Thymus (tissue), 11 donors: ENCODE measurements at regions not wholly inside any gene's neighbourhood (a gene's known extent, or its start where the extent isn't known, plus 50 kb on each side); places are given as distances from the start of the nearest gene placed in this dataset.
"Not testable (repeated sequence)": the region's sequence is repeated elsewhere in the genome, so short reads cannot be mapped to it uniquely, and the experiment has no call there.

Experiments
- DNase-seq, 9 donors: peaks; one replicate each; pipeline ENCODE4 v3.0.0-alpha.2; 2013; ENCODE audit warnings: low spot score in 9 of 9, low read depth in 6 of 9, missing footprints in 1 of 9
- H3K27ac ChIP-seq, 2 donors: one replicate each; pipeline ENCODE4 v1.5.1; 2013; ENCODE audit warnings: control low read depth in 1 of 2, low read depth in 1 of 2, low read length in 1 of 2, mild to moderate bottlenecking in 1 of 2, moderate library complexity in 1 of 2
- H3K27me3 ChIP-seq, 2 donors: one replicate each; pipeline ENCODE4 v1.5.1; 2013; ENCODE audit warnings: low read length in 1 of 2; ENCODE audit not compliant: control insufficient read depth in 2 of 2, insufficient read depth in 1 of 2
- H3K36me3 ChIP-seq, 2 donors: one replicate each; pipeline ENCODE4 v1.5.1; 2013; ENCODE audit warnings: low read length in 1 of 2, mild to moderate bottlenecking in 1 of 2, moderate library complexity in 1 of 2; ENCODE audit not compliant: control insufficient read depth in 2 of 2, insufficient read depth in 2 of 2
- H3K4me1 ChIP-seq, 2 donors: one replicate each; pipeline ENCODE4 v1.5.1; 2013; ENCODE audit warnings: low read length in 2 of 2; ENCODE audit not compliant: control insufficient read depth in 2 of 2, insufficient read depth in 2 of 2
- H3K4me3 ChIP-seq, 2 donors: one replicate each; pipeline ENCODE4 v1.5.1; 2013; ENCODE audit warnings: low read length in 2 of 2, control low read depth in 1 of 2, mild to moderate bottlenecking in 1 of 2
- H3K9me3 ChIP-seq, 2 donors: one replicate each; pipeline ENCODE4 v1.5.1; 2013; ENCODE audit warnings: low read length in 1 of 2, mild to moderate bottlenecking in 1 of 2; ENCODE audit not compliant: control insufficient read depth in 2 of 2, insufficient read depth in 1 of 2
- WGBS: extraction: QIAGEN DNeasy Blood & Tissue Kit; methylation state at CpG from one replicate; pipeline ENCODE4 v1.1.7; 2013; 5-methylcytosine and 5-hydroxymethylcytosine counted together
- donor health status: healthy.

GRCh38 chr2:123839326-123839725 lies 185.8 kb upstream of the CNTNAP5 start:
- H3K27ac ChIP-seq: no peak overlapping the region

GRCh38 chr2:123840016-123840415 lies 185.1 kb upstream of the CNTNAP5 start:
- H3K9me3 ChIP-seq: peaks cover 0 to 6% of the 10 kb centered on the region in 2 donors
- H3K4me3 ChIP-seq: no peak overlapping the region
- no peak for DNase-seq
- H3K27ac ChIP-seq: no peak overlapping the region
- H3K27me3 ChIP-seq: no peaks in the 10 kb centered on the region
- H3K36me3 ChIP-seq: no peaks in the 10 kb centered on the region
- no peaks in the 10 kb centered on the region for H3K4me1 ChIP-seq

More at GRCh38 chr2:123839326-123839725, 185.8 kb upstream of the CNTNAP5 start:
- Histone ChIP-seq H3K4me3 (no peak overlapping the region), H3K4me1 (no peaks in the 10 kb centered on the region), H3K36me3 (no peaks in the 10 kb centered on the region), H3K27me3 (no peaks in the 10 kb centered on the region), H3K9me3 (peaks cover 0 to 6% of the 10 kb centered on the region in 2 donors)
- no peak for DNase-seq

GRCh38 chr2:123840574-123840973 lies 184.5 kb upstream of the CNTNAP5 start:
- Histone ChIP-seq H3K9me3 (peaks cover 0 to 6% of the 10 kb centered on the region in 2 donors), H3K27ac (no peak overlapping the region), H3K36me3 (no peaks in the 10 kb centered on the region), H3K27me3 (no peaks in the 10 kb centered on the region), H3K4me3 (no peak overlapping the region), H3K4me1 (no peaks in the 10 kb centered on the region)
- 93% methylated on average over 3 of the region's 3 CpGs for WGBS
- DNase-seq: no peak

DNA sequence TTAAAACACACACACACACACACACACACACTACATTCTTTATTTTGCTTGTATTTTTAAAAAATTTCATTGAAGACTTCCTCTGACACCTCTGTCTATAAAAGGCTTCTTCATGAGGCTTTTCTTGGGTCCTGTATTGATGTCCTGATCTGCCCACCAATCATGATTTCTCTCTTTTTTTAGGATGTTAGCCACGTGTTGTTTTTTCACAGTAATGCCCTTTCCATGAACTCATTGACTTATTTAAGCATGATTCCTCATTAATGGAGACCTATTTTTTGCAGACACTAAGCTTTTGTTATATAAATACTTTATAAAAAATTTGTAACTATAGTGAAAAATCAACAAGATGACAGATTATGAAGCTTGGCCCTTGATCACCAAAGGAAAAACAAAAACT lies 173.8 kb upstream of the CNTNAP5 start:
- DNase-seq: no peak
- Histone ChIP-seq H3K36me3 (no peaks in the 10 kb centered on the region), H3K27ac (no peak overlapping the region), H3K27me3 (no peaks in the 10 kb centered on the region), H3K4me1 (no peaks in the 10 kb centered on the region), H3K9me3 (peaks cover 0 to 6% of the 10 kb centered on the region in 2 donors), H3K4me3 (no peak overlapping the region)
- WGBS: 68% methylated on average over 1 of the region's 1 CpG

DNA sequence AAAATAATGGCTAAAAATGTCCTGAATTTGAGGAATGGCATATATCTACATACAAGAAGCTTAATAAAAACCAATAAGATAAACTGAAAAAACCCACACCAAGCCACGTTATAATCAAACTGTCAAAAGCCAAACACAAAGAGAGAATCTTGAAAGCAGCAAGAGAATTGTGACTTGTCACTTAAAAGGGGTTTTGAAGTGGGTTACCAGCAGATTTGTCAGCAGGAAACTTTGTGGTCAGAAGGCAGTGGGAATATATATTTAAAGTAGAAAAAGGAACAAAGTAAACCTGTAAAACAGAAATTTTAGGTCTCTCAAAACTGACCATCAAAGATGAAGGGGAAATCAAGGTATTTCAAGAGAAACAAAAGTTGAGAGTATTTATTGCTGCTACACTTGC lies 171.9 kb upstream of the CNTNAP5 start:
- no peaks in the 10 kb centered on the region for H3K36me3 ChIP-seq
- DNase-seq: peak in 2 of 9 donors; percentile 10 to 20
- no peak overlapping the region for H3K27ac ChIP-seq
- no peaks in the 10 kb centered on the region for H3K4me1 ChIP-seq
- WGBS: 5% methylated on average over 1 of the region's 1 CpG
- H3K9me3 ChIP-seq: peaks cover 0 to 6% of the 10 kb centered on the region in 2 donors
- no peak overlapping the region for H3K4me3 ChIP-seq
- no peaks in the 10 kb centered on the region for H3K27me3 ChIP-seq

- H3K36me3 ChIP-seq, H3K9me3 ChIP-seq, H3K4me1 ChIP-seq, DNase-seq, H3K27me3 ChIP-seq, H3K27ac ChIP-seq, H3K4me3 ChIP-seq: not testable (repeated sequence)
Measured at GRCh38 chr2:123859031-123859430, 166.1 kb upstream of the CNTNAP5 start.

DNA sequence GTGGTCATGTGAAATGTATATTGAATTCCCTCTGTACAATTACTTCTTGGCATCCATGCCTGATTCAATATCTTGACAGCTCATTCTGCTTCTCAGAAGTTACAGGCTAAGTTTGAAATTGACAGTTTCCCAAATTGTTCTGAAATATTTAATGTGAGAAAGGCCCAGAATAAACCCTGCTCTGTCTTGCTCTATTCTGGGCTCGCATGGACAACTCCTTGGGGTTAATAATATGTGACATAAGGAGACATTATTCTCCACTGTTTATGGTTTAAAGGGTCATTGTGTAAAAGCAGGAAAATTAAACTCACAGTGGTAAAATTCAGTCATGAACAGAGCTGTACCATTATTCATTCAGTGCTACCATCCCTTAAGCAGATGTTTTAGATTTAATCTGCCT lies 160.7 kb upstream of the CNTNAP5 start:
- 91% methylated on average over 1 of the region's 1 CpG for WGBS
- Histone ChIP-seq H3K4me1 (no peaks in the 10 kb centered on the region), H3K9me3 (no peaks in the 10 kb centered on the region), H3K36me3 (no peaks in the 10 kb centered on the region), H3K27ac (no peak overlapping the region), H3K4me3 (no peak overlapping the region), H3K27me3 (no peaks in the 10 kb centered on the region)
- DNase-seq: no peak

DNA sequence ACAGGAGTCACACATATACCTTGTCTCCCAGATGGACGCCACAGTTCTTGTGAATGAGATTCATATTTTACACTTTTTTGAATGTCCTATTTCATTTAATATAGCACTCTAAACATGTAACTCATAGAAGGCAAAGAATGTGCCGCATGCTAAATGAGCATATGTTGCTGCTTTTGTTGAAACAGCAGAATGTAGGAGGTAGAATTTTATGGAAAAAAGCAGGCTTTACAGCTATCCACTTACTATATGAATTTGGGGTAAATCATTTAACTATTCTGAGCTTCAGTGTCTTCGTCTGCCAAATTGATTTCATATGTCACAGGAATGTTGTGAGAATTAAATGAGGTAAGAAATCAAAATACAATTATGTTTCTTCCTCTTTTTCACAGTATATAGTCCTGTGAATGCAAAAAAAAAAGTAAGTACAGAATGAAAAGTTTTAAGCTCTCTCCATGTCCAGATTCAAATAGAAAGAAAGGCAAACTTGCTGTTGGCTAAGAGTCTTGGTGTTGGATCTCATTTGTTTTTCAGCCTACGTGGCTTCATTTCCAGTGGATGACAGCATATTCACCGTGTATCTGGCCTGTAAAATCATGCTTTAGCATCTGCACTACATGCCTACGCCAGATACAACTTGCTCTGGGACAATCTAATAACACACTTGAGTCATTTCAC lies 154.7 kb upstream of the CNTNAP5 start:
- no peak for DNase-seq
- H3K9me3 ChIP-seq: no peaks in the 10 kb centered on the region
- H3K4me3 ChIP-seq: no peak overlapping the region
- H3K36me3 ChIP-seq: no peaks in the 10 kb centered on the region
- H3K4me1 ChIP-seq: no peaks in the 10 kb centered on the region
- H3K27ac ChIP-seq: peak overlapping the region in 1 of 2 donors; percentile 19
- H3K27me3 ChIP-seq: no peaks in the 10 kb centered on the region
- WGBS: 90% methylated on average over 6 of the region's 6 CpGs

DNA sequence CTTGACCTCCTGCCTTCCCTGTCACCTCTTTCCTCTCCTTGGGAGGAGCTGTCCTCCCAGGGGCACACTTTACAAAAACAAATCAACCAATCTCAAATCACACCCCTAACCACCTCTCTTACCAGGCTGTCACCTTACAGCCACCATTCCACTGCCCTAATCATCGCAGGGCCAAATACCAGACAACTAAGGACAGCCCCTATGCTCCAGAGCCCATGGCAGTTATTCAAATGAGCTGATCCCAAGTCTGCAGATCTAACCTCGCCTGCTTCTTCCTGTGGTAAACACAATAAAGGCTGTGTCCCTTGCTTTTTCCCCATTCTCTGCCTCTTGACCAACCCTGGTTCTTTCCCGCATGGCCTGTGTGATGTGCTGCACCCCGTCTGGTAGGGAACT lies 154.2 kb upstream of the CNTNAP5 start:
- no peaks in the 10 kb centered on the region for H3K4me1 ChIP-seq
- no peaks in the 10 kb centered on the region for H3K9me3 ChIP-seq
- H3K27ac ChIP-seq: peak overlapping the region in 1 of 2 donors; percentile 19
- no peak for DNase-seq
- H3K4me3 ChIP-seq: no peak overlapping the region
- no peaks in the 10 kb centered on the region for H3K27me3 ChIP-seq
- no peaks in the 10 kb centered on the region for H3K36me3 ChIP-seq
- WGBS: 92% methylated on average over 4 of the region's 4 CpGs
